ENCODE measurements at regions not wholly inside any gene's neighbourhood (a gene's known extent, or its start where the extent isn't known, plus 50 kb on each side); places are given as distances from the start of the nearest gene placed in this dataset.
"Not testable (repeated sequence)": the region's sequence is repeated elsewhere in the genome, so short reads cannot be mapped to it uniquely, and the experiment has no call there.

DNA sequence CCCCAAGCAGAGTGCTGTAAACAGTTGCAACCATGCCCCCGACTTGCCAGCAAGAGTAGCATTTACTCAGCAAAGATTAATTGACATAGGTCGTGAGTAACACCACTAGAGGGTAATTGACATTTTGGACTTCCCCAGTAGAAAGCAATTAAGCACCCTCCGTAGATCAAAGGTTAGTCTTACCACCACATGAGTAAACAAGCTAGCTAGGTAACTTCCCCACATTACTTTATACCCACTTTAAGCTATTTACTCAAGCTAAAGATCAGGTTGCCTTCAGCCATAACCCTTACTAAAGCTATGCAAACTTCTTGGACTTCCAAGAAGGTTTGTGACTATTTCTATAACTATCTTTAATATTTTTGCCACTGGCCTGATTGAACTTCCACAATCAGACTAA, 1072.7 kb downstream of the OTOL1 start:
- Histone ChIP-seq H3K27me3 (ENCODE audit: control insufficient read depth, insufficient read depth, low read length) (no peaks in the 10 kb centered on the region), H3K36me3 (ENCODE audit: control insufficient read depth, insufficient read depth, low read length) (no peaks in the 10 kb centered on the region), H3K4me3 (ENCODE audit: low read depth, low read length) (no peak overlapping the region)
- TF ChIP-seq, protein P1, sequence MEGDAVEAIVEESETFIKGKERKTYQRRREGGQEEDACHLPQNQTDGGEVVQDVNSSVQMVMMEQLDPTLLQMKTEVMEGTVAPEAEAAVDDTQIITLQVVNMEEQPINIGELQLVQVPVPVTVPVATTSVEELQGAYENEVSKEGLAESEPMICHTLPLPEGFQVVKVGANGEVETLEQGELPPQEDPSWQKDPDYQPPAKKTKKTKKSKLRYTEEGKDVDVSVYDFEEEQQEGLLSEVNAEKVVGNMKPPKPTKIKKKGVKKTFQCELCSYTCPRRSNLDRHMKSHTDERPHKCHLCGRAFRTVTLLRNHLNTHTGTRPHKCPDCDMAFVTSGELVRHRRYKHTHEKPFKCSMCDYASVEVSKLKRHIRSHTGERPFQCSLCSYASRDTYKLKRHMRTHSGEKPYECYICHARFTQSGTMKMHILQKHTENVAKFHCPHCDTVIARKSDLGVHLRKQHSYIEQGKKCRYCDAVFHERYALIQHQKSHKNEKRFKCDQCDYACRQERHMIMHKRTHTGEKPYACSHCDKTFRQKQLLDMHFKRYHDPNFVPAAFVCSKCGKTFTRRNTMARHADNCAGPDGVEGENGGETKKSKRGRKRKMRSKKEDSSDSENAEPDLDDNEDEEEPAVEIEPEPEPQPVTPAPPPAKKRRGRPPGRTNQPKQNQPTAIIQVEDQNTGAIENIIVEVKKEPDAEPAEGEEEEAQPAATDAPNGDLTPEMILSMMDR (IDR thresholded peaks at IDR 0.05; ENCODE audit: insufficient read depth, low read length, severe bottlenecking): no peak
- DNase-seq (ENCODE audit: low read depth) (no peak), FAIRE-seq (no peak)

DNA sequence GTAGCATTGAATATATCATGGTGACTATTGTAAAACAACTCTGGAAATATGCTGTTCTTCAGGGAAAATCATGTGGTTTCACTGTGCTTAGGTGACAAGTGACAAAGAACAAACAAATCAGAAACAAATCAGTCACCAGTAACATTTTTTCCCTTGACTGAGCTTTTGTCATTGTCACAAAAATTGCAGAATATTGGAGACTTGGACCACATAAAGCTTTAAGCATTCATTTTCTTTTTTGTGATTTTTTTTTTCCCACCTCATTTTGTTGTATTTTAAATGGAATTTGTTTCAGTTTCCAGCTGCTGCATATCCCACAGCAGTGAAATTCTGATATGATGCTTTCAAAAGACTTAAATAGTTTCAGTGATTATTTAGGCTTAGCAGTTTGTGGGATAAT, 1088.4 kb downstream of the OTOL1 start:
- Histone ChIP-seq H3K27me3 (ENCODE audit: control insufficient read depth, insufficient read depth, low read length) (no peaks in the 10 kb centered on the region), H3K36me3 (ENCODE audit: control insufficient read depth, insufficient read depth, low read length) (no peaks in the 10 kb centered on the region), H3K4me3 (ENCODE audit: low read depth, low read length) (no peak overlapping the region)
- DNase-seq (ENCODE audit: low read depth) (no peak), FAIRE-seq (no peak)
- TF ChIP-seq, protein P1 (IDR thresholded peaks at IDR 0.05; ENCODE audit: insufficient read depth, low read length, severe bottlenecking): no peak

DNA sequence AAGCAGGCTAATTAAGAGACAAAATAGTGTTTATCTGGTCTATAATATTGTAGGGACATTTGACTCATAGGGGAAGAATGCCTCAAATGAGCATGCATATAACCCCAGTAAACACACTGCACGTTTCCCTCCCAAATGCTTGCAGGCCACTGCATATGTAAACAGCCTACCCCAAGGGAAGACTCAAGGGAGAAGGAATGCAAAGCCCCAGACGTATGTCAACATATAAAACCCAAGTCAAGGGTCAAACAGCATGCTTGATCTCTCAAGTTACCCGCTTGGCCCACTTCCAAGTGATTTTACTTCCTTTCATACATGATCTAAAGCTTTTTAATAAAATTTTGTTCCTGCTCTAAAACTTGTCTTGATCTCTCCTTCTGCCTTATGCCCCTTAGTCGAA, 1090.0 kb downstream of the OTOL1 start:
- Histone ChIP-seq H3K27me3 (ENCODE audit: control insufficient read depth, insufficient read depth, low read length) (no peaks in the 10 kb centered on the region), H3K36me3 (ENCODE audit: control insufficient read depth, insufficient read depth, low read length) (no peaks in the 10 kb centered on the region), H3K4me3 (ENCODE audit: low read depth, low read length) (no peak overlapping the region)
- TF ChIP-seq, protein P1 (IDR thresholded peaks at IDR 0.05; ENCODE audit: insufficient read depth, low read length, severe bottlenecking): no peak
- DNase-seq (ENCODE audit: low read depth): no peak
- no peak for FAIRE-seq

DNA sequence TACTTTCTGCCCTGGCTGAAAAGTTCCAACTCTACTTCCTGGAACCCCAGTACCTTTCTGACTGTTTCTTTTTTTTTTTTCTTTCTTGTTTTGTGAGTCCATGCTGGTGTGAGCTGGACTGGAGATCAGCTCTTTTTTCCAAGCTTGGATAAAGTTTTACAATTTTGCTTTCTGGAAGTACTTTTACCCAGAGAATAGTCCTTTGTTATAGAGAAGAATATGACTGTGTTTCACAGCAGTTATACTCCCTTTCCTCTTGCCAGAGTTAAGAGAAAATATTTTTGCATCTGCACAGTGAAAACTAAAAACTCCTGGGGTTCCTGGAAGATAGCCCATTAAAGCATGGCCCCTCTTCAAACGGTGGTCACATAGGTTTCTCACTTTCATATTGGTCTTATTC, 1100.6 kb downstream of the OTOL1 start:
- no peak for DNase-seq (ENCODE audit: low read depth)
- Histone ChIP-seq H3K27me3 (ENCODE audit: control insufficient read depth, insufficient read depth, low read length) (no peaks in the 10 kb centered on the region), H3K4me3 (ENCODE audit: low read depth, low read length) (no peak overlapping the region), H3K36me3 (ENCODE audit: control insufficient read depth, insufficient read depth, low read length) (no peaks in the 10 kb centered on the region)
- no peak for FAIRE-seq
- TF ChIP-seq, protein P1 (IDR thresholded peaks at IDR 0.05; ENCODE audit: insufficient read depth, low read length, severe bottlenecking): no peak

DNA sequence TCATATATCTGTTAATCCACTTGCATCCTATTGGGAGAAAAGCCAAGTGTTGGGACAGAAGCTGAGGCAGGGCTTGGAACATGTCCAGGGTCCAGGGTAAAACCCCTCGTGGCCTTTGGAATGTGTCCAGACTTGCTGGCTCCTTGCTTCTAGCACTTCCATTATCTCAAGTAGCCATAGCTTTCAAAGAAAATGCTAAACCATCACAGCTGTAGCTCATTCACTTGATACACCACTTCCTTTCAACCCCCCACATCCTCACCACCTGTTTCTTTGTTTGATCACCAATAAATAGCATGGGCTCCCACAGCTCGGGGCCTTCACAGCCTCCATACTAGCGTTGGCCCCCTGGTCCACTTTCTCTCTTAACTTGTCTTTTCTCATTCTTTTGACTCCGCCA, 1101.9 kb downstream of the OTOL1 start:
- H3K4me3 ChIP-seq (ENCODE audit: low read depth, low read length); FAIRE-seq; H3K36me3 ChIP-seq (ENCODE audit: control insufficient read depth, insufficient read depth, low read length); H3K27me3 ChIP-seq (ENCODE audit: control insufficient read depth, insufficient read depth, low read length); DNase-seq (ENCODE audit: low read depth): not testable (repeated sequence)

DNA sequence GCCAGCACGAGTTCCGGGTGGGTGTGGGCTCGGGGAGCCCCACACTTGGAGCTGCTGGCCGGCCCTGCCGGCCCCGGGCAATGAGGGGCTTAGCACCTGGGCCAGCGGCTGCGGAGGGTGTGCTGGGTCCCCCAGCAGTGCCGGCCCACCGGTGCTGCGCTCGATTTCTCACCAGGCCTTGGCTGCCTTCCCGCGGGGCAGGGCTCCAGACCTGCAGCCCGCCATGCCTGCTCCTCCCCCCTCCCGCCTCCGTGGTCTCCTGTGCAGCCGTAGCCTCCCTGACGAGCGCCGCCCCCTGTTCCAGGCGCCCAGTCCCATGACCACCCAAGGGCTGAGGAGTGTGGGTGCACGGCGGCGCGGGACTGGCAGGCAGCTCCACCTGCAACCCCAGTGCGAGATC, 1103.1 kb downstream of the OTOL1 start:
- H3K36me3 ChIP-seq (ENCODE audit: control insufficient read depth, insufficient read depth, low read length); FAIRE-seq; H3K4me3 ChIP-seq (ENCODE audit: low read depth, low read length); H3K27me3 ChIP-seq (ENCODE audit: control insufficient read depth, insufficient read depth, low read length); DNase-seq (ENCODE audit: low read depth): not testable (repeated sequence)

DNA sequence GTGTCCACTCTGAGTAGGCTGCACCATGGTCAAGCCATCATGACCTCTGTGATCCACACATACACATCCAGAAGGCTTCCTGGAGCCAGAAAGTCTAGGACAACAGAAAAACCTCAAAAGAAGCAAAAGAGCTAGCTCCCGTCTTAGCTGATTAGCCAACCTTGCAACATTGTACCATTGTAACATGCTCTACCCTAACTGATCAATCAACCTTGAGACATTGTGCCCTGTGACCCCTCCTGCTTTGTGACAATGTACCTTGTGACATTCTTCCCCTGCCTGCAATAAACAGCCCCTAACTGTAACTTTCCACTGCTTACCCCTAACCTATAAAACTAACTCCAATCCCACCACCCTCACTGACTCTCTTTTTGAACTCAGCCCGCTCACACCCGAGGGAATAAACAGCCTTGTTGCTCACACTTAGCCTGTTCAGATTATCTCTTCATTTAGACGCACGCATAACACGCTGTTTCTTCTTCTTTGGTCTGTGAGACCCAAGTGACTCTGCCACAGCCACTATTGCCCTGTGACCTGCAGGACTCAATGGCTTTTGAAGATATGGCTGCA, 1104.6 kb downstream of the OTOL1 start:
- DNase-seq (ENCODE audit: low read depth) (no peak), FAIRE-seq (no peak)
- TF ChIP-seq, protein P1 (IDR thresholded peaks at IDR 0.05; ENCODE audit: insufficient read depth, low read length, severe bottlenecking): no peak
- H3K4me3 ChIP-seq (ENCODE audit: low read depth, low read length): no peak overlapping the region
- H3K27me3 ChIP-seq (ENCODE audit: control insufficient read depth, insufficient read depth, low read length): no peaks in the 10 kb centered on the region
- no peaks in the 10 kb centered on the region for H3K36me3 ChIP-seq (ENCODE audit: control insufficient read depth, insufficient read depth, low read length)
